ENCODE measurements at regions not wholly inside any gene's neighbourhood (a gene's known extent, or its start where the extent isn't known, plus 50 kb on each side); places are given as distances from the start of the nearest gene placed in this dataset.

- TF ChIP-seq, protein P1, sequence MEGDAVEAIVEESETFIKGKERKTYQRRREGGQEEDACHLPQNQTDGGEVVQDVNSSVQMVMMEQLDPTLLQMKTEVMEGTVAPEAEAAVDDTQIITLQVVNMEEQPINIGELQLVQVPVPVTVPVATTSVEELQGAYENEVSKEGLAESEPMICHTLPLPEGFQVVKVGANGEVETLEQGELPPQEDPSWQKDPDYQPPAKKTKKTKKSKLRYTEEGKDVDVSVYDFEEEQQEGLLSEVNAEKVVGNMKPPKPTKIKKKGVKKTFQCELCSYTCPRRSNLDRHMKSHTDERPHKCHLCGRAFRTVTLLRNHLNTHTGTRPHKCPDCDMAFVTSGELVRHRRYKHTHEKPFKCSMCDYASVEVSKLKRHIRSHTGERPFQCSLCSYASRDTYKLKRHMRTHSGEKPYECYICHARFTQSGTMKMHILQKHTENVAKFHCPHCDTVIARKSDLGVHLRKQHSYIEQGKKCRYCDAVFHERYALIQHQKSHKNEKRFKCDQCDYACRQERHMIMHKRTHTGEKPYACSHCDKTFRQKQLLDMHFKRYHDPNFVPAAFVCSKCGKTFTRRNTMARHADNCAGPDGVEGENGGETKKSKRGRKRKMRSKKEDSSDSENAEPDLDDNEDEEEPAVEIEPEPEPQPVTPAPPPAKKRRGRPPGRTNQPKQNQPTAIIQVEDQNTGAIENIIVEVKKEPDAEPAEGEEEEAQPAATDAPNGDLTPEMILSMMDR (IDR thresholded peaks at IDR 0.05; ENCODE audit: low read length, missing control alignments): no peak
- no peak for DNase-seq (ENCODE audit: low read depth)
- no peak overlapping the region for H3K4me3 ChIP-seq (replicated peaks; ENCODE audit: low read depth, low read length)
Observed at GRCh38 chr3:157948605-157949383, 157.4 kb downstream of the SHOX2 start.

- TF ChIP-seq, protein P1 (IDR thresholded peaks at IDR 0.05; ENCODE audit: low read length, missing control alignments): no peak
- no peak overlapping the region for H3K4me3 ChIP-seq (replicated peaks; ENCODE audit: low read depth, low read length)
Observed at GRCh38 chr3:157939166-157939565, 167.1 kb downstream of the SHOX2 start.

DNA sequence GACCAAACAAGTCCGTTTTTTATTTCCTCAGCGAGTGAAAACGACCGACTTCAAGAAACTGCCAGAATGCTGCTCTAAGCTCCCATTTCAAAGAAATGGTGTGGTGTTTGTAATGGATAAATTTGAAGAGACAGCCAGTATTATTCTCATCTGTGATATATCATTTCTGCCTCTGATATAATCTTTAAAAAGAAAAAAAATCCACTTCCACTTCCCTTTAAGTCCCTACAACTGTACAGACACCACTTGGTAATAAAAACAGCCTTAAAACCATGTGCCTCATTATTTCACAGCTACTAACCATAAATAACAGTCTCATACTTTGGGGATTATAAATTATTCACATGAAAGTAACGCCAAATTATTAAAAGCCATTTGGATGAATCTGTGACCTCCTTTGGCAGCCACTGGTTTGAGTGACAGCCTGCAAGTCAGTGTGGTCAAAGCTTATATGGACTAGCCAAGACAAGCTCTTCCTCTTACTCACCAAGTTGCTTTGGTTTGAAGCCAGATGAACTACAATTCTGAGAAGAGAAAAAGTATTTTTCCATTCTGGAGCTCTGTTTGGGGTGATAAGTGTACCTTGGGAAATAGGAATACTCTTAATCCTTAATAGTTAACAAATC lies 168.0 kb downstream of the SHOX2 start:
- DNase-seq (ENCODE audit: low read depth): peak; percentile 13
- H3K4me3 ChIP-seq (replicated peaks; ENCODE audit: low read depth, low read length): no peak overlapping the region
- TF ChIP-seq, protein P1 (IDR thresholded peaks at IDR 0.05; ENCODE audit: low read length, missing control alignments): no peak

More at GRCh38 chr3:157939166-157939565, 167.1 kb downstream of the SHOX2 start:
- no peak for DNase-seq (ENCODE audit: low read depth)

DNA sequence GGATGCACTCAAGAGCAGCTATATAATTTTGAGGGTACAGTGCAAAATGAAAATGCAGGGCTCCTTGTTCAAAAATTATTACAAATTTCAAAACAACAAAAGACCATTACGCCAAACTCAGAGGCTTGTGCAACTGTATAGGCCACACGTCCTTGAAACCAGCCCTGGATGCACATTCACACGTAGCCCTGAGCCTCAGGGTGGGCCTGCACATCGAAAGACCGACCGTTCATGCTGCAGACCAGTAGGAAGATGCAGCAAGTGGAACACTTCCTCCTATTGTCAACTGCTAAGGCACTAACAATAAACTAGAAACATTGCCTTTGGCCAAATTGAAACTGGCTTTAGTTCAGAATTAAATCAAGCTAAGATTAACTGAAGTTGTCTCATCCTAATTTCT lies 174.7 kb downstream of the SHOX2 start:
- DNase-seq (ENCODE audit: low read depth): no peak
- no peak overlapping the region for H3K4me3 ChIP-seq (replicated peaks; ENCODE audit: low read depth, low read length)
- TF ChIP-seq, protein P1 (IDR thresholded peaks at IDR 0.05; ENCODE audit: low read length, missing control alignments): no peak

GRCh38 chr3:157930000-157930780 lies 176.0 kb downstream of the SHOX2 start:
- no peak for DNase-seq (ENCODE audit: low read depth)

DNA sequence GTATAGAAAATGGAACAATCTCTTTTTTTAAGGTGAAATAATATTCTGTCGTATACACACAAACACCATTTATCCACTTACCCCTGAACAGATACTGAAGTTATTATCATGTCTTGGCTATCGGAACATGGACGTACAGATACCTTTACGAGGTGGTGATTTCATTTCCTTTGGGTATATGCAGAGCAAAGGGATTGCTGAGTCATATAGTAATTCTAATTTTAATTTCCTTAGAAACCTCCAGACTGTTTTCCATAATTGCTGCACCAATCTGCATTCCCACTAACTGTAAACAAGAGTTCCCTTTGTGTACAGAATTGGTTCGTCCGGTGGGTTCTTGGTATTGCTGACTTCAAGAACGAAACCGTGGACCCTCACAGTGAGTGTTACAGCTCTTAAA lies 179.4 kb downstream of the SHOX2 start:
- TF ChIP-seq, protein P1 (IDR thresholded peaks at IDR 0.05; ENCODE audit: low read length, missing control alignments): no peak

More at GRCh38 chr3:157930000-157930780, 176.0 kb downstream of the SHOX2 start:
- TF ChIP-seq, protein P1 (IDR thresholded peaks at IDR 0.05; ENCODE audit: low read length, missing control alignments): no peak
- no peak overlapping the region for H3K4me3 ChIP-seq (replicated peaks; ENCODE audit: low read depth, low read length)

More for the DNA sequence above, 179.4 kb downstream of the SHOX2 start:
- DNase-seq (ENCODE audit: low read depth): no peak
- no peak overlapping the region for H3K4me3 ChIP-seq (replicated peaks; ENCODE audit: low read depth, low read length)
